T47D (cell line): ENCODE measurements at regions not wholly inside any gene's neighbourhood (a gene's known extent, or its start where the extent isn't known, plus 50 kb on each side); places are given as distances from the start of the nearest gene placed in this dataset.
A peak's percentile ranks its signal among the peaks of the same experiment; 100 is the strongest.

ENCODE experiments used
- DNase-seq, 2 experiments: peaks; one replicate each; pipeline versions ENCODE4 v3.0.0 to v3.0.0-alpha.2; 2011 to 2012; ENCODE audit warnings: low read depth in 1 of 2, low spot score in 1 of 2
- JUND ChIP-seq: IDR thresholded peaks from 2 replicates; pipeline ENCODE4 v1.6.1; 2012; ENCODE audit warnings: low read depth
- in situ Hi-C: cut with HindIII; loops from 2 replicates; pipeline ENCODE4 v1.10.0; 2016; ENCODE audit warnings: low sequenced_read_pairs, low pct_unique_long_range_greater_than_20kb

DNA sequence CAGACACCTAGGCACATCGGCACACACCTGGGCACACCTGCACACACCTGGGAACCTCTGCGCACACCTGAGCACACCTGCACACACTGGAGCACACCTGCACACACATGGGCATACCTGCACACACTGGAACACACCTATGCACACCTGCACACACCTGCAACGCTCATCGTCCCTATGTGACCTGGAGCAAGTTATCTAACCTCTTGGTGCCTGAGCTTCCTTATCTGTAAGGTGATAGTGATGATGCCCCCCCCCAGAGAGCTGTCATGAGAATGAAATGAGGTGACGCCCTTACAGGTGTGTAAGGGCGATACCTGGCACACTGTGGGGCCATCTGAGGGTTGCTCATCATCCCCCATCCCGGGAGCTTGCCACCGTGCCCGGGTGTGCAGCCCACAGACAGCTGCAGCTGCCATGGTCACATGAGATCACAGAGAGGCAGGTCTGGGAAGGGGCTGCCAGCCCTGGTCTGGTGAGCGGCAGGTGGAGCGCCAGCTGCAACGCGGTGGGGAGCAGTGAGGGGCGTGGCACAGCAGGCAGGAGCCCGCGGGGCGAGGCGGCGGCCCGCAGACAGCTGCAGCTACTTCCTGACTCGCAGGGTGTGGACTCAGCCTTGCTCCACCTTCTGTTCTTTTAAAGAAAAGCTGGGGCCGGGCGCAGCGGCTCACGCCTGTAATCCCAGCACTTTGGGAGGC, 59.9 kb upstream of the FBRSL1 start:
- TF ChIP-seq JUND: no peak
- in situ Hi-C loops: no loop called here
- no peak for DNase-seq

- no peak for DNase-seq
- TF ChIP-seq JUND: no peak
- in situ Hi-C loops: no loop called here
Measured at GRCh38 chr12:132429602-132429945, 60.4 kb upstream of the FBRSL1 start.

GRCh38 chr12:132428936-132429601, 60.9 kb upstream of the FBRSL1 start:
- in situ Hi-C loops: no loop called here
- DNase-seq: no peak
- no peak for TF ChIP-seq JUND

DNA sequence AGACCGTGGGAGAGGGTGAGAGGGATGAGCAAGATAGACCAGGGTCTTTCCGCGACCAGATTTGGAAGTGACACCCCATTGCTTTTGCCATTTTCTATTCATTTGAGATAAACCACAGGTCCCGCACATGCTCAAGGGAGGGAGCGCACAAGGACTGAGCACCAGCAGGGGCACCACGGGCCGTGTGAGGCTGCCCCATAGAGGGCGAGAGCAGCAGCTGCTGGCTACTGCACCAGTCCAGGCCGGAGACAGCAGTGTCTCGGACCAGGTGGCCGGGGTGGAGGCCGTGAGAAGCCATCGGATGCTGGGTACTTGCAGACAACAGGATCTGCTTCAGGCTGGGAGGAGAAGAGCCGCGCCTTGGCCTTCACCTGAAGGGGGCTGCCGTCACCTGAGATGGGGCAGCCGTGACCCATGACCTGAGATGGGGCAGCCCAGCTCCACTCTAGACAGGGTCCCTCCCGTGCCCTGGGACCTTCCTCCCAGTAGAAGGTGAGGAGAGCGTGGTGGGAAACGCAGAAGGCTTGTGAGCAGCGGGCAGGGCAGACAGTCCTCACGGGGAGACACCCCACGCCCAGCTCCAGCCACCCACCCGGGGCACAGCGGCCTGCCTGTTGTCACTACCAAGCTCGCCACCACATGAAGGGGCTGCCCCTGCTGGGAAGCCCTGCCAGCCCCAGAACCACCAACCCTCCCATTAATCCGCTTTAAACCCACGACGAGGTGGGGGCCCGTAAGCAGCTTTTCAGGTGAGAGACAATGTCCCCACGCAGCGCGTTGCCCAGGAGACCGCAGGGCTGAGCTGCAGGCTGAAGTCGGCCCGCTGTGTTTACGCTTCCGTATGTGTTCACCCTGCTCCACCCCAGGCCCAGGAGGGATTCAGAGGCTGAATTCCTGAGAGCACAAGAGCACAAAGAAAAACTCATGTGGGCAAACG, 61.7 kb upstream of the FBRSL1 start:
- DNase-seq: no peak
- in situ Hi-C loops: no loop called here
- no peak for TF ChIP-seq JUND

GRCh38 chr12:132427174-132427768, 62.7 kb upstream of the FBRSL1 start:
- in situ Hi-C loops: no loop called here
- no peak for TF ChIP-seq JUND
- DNase-seq: peak in 1 of 2 experiments; percentile 59

GRCh38 chr12:132426349-132427173, 63.4 kb upstream of the FBRSL1 start:
- no peak for TF ChIP-seq JUND
- peak in 1 of 2 experiments; percentile 51 for DNase-seq
- in situ Hi-C loops: no loop called here

DNA sequence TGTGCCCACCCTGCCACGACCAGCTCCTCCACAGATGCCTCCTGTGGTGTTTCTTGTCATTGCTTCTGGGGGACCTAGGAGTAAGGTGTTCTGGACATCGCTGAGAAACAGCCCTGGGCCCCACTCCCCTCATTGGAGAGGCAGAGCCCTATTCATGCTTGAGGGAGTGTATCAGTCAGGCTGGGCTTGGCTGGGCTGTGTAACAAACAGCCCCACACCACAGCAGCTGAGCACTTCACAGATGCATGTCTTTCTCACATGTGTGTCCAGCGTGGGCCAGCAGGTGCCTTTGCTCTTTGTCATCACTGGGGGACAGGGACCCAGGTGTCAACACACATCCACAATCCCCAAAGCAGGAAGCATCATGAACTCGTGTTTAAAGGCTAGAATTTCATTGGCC, 65.1 kb upstream of the FBRSL1 start:
- in situ Hi-C loops: no loop called here
- no peak for DNase-seq
- no peak for TF ChIP-seq JUND

DNA sequence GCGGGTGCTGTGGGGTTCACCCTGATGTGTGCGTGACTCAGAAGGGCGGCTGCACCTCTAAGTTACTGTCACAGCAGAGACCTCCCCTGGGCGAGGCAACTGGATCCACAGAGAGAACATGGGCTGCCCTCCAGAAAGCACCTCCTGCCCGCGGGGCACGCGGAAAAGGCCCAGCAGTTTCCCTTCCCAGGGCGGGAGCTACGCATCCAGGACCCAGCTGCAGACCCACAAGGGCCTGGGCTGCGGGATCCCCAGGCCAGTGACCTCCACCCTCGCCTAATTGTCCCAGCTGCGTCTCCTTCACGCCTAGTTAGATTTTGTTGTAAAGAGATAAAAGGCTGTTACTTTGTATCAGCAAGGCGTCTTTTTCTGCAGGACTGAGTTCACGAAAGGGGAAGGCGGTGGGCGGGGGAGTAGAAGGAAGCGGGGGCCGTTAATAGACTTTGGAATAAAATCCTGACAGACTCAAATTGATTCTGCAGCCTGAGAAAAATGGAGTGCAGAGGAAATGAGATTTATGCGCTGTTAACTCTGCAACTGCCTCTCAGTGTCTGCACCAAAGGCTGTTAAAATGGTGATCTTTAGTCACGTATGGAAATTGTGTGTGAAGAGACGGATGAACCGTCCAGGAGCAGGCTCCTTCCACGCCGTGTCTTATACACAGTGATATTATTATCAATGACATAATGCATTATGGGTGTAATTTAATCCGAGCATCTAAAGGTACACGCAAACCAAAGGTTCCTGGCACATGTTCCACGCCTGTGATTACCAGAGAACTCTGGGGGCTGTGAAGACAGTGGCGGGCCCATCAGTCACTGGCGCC, 65.9 kb upstream of the FBRSL1 start:
- TF ChIP-seq JUND: no peak
- in situ Hi-C loops: no loop called here
- DNase-seq: no peak

- DNase-seq: peak in 1 of 2 experiments; percentile 56
- no peak for TF ChIP-seq JUND
Measured at GRCh38 chr12:132423251-132423819, 66.6 kb upstream of the FBRSL1 start.

DNA sequence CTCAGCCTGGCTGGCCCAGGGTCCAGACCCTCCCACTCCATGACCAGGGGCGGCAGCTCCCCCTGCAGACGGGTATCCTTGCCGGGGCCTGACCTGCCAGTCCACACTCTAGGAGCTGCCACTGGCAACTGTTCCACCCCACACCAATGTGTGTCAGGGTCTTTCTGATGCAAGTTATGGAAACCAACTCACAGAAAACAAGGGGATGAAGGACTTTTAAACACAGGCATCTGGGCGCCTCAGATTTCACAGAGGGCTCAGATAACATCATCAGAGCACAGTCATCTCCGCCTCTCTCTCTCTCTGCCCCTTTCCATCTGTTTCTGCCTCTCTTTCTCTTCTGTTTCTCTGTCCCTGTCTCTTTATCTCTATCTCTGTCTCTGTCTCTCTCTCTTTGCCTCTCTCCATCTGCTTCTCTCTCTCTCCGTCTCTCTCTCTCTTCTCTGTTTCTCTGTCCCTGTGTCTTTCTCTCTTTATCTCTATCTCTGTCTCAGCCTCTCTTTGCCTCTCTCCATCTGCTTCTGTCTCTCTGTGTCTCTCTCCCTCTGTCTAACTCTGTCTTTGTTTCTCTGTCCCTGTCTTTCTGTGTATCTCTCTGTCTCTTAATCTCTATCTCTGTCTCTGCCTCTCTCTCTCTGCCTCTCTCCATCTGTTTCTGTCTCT, 67.4 kb upstream of the FBRSL1 start:
- in situ Hi-C loops: no loop called here
- no peak for TF ChIP-seq JUND
- DNase-seq: no peak

More at GRCh38 chr12:132423251-132423819, 66.6 kb upstream of the FBRSL1 start:
- in situ Hi-C loops: no loop called here

DNA sequence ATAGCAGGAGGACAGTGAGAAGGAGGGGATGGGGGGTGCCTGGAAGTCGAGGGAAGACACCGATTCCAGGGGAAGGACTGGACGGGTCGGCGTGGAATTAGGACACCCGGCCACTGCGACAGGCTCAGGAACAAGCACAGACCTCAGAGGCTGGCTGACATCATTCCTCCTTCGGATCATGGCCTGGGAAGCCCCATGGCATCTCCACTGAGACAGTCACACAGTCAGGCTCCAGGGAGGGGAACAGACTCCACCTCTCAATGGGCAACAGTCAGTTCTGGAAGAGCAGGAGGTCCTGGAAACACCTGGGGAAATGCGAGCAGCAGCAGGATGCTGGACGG, 67.9 kb upstream of the FBRSL1 start:
- in situ Hi-C loops: no loop called here
- no peak for TF ChIP-seq JUND
- no peak for DNase-seq
